CD4-positive, alpha-beta T cell treated with Interleukin-15 for 4 hours (primary cell): ENCODE measurements at regions not wholly inside any gene's neighbourhood (a gene's known extent, or its start where the extent isn't known, plus 50 kb on each side); places are given as distances from the start of the nearest gene placed in this dataset.

ENCODE experiments used
- DNase-seq: peaks from one replicate; pipeline ENCODE4 v3.0.0-alpha.2; 2020; ENCODE audit warnings: low spot score

DNA sequence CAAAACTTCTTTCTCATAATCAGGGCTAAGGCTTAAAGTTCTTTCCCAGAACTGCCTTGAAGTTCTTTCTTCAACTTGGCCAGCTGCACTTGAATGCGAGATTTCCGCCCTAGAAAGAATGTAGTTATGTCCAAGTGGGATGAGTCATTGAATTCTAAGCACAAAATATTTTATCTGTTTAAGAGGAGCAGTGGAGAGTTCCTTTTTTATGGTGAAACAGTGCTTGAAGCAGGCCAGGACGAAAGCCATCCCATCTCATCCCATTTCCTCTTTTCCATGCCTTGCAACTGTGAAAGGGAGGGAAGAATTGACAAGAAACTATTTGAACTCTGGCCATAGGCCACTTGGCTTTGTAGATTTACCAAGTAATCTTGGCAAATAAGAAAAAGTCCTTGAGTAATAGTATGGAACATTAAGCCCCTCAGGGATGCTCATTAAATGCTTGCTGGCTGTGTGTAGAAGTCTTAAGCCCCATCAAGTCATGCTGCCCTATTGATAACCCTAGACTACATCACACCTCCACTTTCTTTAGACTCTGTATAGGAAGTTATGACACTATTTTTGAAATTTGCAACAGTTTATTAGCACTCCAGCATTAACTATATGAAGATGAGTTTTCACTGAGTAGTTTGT is 174.5 kb downstream of the KCTD12 start:
- DNase-seq, result no peak

DNA sequence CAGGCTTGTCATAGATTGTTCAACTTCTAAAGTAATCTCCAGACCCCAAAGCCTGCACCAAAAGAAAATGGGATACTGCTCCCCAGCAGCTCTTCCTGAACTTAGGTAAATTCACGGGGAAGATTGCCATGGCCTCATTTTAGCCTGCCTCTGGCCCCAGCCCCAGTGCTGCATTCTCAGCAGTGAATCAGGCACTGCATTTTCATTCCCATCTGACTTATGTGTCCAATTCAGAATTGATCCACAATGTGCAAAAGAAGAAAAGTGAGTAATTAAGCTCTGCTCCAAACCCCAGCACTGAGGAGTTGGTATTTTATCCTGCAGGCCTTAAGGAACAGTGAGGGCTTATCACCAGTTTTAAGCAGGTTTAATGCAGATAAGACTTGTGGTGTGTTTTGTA is 176.4 kb downstream of the KCTD12 start:
- DNase-seq, result no peak

DNA sequence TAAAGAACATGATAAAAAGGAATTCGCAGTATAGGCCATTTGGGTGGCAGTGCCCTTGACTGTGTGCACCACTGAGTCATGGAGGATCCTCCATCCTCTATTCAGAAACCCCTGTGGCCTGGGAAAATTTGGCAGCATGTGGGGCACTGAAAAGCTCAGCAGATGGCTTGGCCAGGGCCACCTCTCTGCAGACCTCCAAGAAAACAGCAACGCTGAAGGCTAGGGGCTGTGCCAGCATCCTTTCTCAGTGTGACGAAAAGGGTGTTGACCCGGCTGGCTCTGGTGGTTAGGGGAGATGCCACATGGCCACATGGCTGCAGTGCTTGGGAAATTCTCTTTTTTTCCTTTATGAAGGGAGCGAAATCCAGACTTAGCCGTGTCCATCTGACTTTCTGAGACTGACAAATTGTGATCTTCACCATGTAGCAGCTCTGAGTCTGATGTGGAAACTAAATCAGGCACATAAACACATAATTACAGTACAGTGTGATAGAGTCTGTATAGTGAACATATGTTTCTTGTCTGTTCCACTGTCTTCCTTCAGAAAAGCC is 178.0 kb downstream of the KCTD12 start:
- DNase-seq, result no peak

DNA sequence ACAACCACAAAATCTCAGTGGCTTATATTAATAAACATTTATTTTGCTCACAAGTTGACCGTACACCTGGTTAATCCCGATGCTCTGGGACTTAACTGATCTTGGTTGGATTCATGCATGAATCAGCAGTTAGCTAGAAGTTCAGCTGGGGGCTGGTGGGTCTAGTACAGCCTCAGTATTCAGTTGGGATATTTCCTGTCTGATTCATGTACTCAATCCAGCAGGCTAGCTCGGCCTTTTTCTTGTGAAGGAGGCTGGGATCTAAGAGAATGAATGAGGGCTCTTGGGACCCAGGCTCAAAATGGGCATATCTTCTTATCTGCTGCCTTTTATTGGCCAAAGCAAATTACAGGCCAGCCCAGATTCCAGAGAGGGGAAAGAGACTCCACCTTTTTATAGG is 178.8 kb downstream of the KCTD12 start:
- DNase-seq, result no peak

DNA sequence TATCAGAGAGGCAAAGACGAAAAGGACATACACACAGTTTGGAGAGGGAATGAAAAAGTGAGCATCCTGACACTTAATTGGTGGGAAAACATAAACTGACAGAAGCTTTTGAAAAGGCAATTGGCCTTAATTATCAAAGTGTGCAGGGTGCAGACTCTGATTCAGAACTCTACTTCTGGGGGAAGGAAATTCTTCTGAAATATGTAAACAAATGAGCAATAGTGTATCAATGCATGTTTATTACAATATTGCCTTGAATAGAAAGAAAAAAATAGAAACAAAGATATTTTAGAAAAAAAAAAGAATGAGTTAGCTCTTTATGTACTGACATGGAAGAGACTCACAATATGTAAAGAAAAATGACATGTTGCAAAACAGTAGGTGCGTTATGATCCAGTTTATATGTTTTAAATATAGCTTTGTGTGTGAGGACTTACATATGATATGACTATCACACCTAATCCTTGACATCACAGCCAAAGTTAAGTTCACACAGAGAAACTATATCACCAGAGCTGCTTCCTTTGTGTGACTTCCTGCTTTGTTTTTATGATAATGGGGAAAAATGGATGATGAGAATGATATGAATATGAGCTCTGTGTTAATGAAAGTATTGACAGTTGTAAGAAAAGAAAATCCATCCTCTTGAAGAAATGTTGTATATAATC is 182.4 kb downstream of the KCTD12 start:
- DNase-seq, result no peak

DNA sequence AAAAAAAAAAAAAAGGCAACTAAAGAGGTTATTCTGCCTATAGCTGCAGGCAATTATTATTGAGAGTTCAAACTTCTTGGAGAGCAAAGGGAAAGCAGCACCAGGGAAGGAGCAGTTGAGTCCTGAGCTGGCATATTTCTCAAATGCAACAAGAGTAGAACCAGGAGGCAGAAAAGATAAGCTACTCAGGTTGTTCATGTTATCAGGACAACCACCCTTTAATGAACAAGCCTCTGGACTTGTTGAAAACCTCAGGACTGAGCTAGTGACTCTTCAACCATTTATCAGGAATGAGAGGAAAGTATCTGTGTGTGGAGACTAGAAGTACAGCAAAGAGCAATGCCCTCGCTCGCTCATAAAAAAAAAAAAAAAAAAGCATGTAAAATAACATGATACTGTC is 183.0 kb downstream of the KCTD12 start:
- DNase-seq, result no peak

DNA sequence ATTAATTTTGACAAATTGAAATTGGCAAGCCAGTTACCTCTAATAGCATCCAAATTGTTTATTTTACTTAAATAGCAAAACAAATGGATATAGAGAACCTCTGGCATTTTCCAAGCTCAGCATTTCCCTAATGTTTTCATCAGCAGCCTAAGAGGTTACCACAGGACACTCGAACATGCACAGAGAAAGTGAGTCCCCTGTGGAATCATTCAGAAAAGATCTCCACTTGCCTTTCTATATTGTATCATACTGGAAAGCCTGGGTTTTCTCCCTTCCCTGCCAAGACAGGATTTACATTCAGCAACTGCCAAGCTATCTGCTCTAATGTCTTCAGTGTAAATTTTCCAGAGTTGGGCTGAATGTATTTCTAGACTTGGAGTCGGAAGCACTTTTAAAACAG is 188.9 kb downstream of the KCTD12 start:
- DNase-seq, result no peak

DNA sequence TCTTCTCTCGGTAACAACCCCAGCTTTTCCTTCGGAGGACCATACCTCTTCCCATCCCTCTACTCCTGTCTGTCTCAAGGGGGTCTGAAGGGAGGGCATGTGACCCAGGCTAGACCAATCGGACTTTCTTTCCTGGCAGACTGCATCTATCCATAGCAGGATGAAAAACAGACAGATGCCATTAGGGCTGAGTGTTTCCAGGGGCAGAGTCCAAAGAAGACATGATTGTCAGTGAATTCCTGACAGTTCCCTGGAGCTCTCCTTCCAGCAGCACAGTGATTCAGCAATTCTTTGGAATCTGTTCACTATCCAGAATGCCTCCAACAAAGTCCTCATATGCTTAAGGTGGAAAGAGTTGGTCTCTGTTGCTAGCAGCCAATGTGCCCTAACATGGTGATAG is 189.8 kb downstream of the KCTD12 start:
- no peak for DNase-seq

DNA sequence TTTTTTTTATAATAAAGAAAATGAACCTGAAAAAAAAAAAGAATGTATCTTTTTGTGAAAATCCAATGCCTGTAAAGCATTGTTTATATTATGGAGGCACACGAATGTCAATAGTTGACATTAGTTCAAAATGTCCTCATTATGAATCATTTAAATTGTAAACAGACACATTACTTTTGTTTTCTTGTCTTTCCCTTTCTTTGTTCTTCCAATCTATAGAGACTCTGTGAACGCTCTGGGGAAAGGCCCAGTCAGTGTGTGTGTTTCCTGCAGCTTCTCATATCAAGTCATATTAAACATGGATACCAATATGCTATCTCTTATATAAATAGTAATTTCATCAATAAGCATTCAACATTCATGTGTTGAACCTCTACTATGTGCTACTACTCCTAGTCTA is 193.1 kb downstream of the KCTD12 start:
- DNase-seq, result no peak

DNA sequence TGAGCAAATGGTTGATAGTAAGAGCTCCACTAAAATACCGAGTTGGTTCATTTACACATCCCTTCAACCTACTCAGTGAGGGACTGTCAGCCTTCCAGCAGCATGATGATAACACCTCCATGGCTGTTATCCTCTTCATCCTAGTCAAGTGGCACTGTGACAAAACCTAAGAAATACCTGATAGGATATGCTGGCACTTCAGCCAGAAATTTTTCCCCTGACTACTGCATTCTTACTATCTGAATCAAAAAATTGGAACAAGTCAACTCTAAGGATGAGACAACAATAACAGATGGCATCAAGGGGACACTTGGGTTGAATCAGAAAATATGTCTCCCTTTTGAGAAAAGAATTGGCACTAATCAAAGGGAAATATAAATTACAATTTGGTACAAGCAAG is 193.9 kb downstream of the KCTD12 start:
- no peak for DNase-seq

DNA sequence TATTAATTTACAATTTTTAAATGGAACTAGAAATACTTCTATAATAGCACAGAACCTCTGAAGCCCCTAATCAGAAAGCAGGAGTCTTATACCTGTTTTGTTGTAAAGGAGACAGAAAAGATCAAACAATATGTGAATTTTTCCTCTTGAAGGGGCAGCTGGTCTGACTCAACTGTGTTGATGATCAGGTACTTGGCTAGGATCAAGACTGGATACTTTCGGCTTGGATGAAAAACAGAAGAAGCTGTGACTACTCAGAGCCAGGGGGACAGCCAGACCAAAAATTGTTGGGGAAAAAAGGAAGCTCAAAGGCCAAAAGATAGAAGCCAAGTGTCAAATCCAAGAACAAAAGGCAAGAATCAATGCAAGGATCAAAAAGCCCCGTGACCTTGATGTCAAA is 195.6 kb downstream of the KCTD12 start:
- DNase-seq, result no peak

DNA sequence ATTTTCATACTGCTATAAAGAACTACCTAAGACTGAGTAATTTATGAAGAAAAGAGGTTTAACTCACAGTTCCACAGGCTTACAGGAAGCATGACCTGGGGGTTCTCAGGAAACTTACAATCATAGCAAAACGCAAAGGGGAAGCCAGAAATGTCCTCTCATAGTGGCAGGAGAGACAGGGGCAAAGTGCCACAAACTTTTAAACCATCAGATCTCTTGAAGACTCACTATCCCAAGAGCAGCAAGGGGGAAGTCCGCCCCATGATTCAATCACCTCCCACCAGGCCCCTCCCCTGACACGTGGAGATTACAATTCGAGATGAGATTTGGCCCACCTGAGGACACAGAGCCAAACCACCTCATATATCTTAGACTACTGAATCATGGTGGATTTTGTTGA is 198.7 kb downstream of the KCTD12 start:
- no peak for DNase-seq

DNA sequence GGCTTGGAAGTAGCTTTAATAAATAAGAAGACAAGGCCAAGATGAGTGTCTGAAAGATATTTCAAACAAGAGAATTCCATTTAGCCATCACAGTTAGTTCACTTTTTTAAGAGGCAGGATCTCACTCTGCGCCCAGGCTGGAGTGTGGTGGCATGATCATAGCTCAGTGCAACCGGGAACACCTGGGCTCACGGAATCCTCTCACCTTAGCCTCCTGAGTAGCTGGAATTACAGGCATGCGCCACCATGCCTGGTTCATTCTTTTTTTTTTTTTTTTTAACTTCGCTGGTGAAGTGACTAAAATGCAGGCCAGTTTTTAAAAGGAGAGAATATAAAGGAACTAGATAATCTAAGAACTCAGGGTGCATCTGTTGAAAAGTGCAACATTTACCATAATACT is 200.3 kb downstream of the KCTD12 start:
- DNase-seq, result no peak

DNA sequence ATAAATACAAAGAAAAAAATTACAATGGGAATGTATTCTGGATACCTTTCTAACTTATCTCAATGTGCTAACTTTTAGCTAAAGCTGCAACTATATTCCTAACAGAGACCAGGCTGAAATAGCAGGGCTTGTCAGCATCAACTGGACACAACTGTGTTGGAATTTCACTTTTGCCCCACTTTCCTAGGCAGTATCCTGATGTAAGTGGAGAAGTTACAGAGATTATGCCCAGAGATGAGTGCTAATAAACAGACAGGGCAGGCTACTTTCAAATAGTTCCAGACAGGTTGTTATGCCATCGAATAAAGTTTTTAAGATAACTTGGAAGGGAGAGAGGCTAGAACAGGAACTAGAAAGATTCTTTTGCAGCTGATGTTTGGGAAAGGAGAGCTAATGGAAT is 201.9 kb downstream of the KCTD12 start:
- DNase-seq, result no peak

DNA sequence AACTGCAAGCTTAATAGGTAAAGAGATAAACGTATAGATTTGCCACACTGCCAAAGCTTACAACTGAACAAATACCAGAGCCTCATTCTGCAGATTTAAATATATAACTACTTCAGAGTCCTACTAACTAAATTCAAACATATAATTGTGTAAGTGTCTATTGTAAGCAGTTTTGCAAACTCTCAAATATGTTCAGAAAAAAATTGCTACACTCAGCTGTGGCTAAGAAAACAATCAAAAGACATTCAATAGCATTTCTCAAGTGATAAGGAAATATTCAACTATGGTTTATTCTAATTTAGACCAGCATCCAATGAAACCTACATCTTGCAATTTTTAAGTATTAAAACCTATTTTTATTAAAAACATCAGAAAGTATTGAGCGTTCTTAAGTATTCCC is 202.4 kb downstream of the KCTD12 start:
- no peak for DNase-seq

DNA sequence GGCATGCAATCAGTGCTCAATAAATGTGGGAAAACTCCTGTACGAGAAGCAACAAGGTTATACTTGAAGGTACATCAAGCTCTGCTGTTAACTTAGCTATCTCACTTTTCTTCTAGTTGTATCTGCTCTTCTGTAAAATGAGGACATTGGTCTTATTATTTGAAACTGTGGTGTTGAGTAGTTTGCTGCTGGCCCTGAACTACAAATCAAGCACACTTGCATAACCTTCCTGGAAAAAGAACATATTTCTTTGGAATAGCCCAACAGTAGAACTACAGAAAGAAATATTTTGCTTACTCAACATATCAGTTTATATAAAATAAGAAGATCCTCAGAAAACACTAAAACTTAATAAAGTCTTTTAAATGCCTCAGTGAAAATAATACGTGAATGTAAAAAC is 203.0 kb downstream of the KCTD12 start:
- no peak for DNase-seq

DNA sequence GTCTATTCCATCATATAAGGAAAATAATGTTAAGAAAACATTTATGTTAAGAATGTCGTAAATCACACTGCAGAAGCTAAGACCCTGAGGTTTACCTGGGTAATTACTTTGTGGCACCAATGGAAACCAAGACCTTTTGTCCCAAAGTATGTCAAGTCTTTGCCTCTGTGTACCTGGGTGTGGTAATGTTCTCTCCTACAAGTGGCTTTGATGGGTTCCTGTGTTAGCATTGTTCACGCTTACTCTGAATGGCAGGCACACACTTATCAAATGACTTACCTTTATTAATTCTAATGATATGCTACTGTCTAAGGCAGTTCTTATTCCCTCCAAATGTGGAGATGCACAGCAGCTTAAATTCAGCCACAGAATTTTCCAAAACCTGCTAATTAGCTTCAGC is 206.1 kb downstream of the KCTD12 start:
- DNase-seq, result no peak

DNA sequence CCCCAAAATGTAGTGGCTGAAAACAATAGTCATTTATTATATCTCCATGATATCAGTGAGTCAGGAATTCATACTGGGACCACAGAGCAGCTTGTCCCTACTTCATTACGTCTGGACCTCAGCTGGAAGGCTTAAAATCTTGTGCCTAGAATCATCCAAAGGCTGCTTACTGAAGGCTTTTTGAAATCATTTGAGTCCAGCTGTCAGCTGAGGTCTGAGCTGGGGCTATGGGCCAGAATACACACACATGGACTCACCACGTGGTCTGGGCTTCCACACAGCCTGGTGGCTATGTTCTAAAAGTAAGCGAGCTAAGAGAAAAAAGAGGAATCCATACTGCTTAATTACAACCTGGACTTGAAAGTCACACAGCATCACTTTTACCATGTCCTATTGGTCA is 209.2 kb downstream of the KCTD12 start:
- DNase-seq, result no peak

DNA sequence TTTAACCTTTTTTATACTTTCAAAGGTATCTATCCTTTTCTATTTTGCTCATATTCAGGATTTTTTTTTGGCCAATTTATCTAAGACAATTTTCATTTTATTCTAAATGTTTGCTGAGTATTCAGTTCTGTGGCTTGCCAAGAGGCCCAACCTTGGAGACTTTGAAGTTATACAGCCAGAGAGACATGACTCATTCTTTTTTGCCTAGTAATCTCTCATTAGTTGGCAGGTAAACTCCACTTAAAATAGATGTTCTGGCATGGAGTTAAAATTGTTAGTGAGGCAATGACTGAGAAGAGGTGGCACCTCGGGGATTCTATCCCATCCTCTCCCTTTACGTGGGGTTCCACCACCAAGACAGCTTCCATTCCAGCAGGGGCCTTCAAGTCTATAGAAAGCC is 213.8 kb downstream of the KCTD12 start:
- no peak for DNase-seq

DNA sequence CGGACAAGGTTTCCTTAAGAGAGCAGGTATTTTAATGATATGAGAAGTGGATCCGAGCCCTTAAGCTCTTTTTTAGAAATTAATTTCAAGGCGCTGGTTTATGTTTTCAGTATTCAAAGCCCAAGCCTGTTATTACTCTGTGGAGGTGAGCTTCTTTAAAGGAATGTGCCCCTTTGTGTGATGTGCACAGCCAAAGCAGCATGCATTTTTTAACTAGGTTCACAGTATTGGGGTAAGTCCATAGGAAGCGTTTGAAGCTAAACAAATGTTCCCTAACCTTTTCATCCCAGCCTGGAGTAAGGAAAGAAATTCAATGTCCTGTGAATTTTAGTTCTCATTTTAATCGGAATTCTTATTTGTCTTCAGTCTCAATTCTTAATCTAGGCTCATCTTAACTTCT is 217.5 kb downstream of the KCTD12 start:
- no peak for DNase-seq

DNA sequence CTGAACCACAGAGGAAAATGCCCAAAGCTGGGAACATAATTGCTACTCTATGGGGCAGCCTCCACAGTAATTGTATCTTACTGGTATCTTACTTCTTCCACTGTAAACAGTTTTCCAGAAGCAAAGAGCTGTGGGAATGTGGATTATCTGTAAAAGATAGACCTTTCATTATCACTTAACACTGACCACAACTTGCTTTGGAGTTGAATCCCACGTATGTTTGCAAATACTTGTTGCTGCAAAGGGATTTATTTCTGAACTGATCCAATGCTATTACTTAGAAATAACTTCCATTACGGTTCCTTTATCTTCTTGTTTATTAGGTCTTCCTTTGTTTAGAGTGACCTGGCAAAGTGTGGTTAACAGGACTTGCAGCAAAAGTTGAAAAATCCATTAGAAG is 218.1 kb downstream of the KCTD12 start:
- DNase-seq, result no peak

DNA sequence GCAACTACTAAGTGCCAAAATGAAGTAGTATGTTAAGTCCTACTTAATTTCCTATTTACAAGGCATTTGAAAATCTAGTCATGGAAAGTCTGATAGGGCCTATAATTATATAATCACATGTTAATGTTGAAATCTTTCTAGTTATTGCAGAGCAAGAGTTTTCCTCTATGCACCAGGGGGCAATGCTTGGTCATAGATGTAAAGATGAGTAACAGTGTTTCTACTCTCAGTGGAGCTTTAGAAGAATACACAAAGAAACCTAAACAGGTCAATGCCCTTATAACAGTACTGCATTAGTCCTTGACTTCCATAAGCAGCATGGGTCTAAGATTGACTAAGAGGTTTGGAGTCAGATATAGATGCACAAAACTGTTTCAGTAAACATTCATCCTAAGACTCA is 218.7 kb downstream of the KCTD12 start:
- DNase-seq, result peak; percentile 3

DNA sequence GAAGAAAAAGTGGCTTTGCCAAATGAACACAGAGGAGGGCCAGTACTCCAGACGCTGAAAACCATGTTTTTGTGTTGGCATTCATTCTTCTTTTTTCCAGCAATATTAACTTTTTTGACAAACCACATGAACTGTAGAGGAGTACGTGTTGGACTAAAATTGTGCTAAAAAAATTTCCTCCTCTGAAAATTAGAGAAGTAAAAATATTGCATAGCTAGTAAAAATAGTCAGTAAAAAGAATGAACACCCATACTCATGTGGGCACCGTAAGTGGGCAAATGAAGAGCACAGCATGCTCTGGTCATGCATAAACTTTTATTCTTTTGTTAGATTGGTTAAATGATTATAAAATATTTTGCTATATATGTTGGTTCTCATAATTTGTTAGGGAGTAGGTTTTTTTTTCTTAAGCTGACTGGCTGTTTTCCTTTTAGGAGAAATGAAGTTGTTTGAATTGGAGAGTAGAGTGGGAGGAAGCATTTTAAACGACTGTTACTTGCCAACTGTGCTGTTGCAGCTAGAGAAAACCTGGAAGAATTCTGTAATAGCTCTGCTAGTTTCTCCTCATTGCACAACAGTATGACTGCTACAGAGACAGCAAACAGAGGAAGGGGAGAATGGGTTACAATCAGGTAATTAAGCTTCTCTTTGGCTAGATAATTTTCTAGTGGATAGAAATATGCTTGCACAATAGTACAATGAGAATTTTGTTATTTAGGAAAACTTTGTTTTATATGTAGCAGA is 222.4 kb downstream of the KCTD12 start:
- DNase-seq, result no peak
